MM.1S (cell line): ENCODE measurements at regions not wholly inside any gene's neighbourhood (a gene's known extent, or its start where the extent isn't known, plus 50 kb on each side); places are given as distances from the start of the nearest gene placed in this dataset.

Experiments used
- CTCF ChIP-seq: fragments of 300-600 bp; sonication (generic); IDR thresholded peaks from 2 replicates; pipeline ENCODE4 v1.5.1; 2016; ENCODE audit warnings: antibody characterized with exemption, low read length, mixed read lengths
- EZH2 ChIP-seq: fragments of 300-600 bp; sonication (generic); optimal IDR thresholded peaks from 2 replicates; pipeline ENCODE3; 2017; ENCODE audit warnings: low read depth, mild to moderate bottlenecking, antibody characterized with exemption, low read length, mixed read lengths

- TF ChIP-seq CTCF (no peak), EZH2 (no peak)
These were observed 168.2 kb upstream of the DPT start for GRCh38 chr1:168897249-168897648.
